ENCODE measurements at regions not wholly inside any gene's neighbourhood (a gene's known extent, or its start where the extent isn't known, plus 50 kb on each side); places are given as distances from the start of the nearest gene placed in this dataset.

DNA sequence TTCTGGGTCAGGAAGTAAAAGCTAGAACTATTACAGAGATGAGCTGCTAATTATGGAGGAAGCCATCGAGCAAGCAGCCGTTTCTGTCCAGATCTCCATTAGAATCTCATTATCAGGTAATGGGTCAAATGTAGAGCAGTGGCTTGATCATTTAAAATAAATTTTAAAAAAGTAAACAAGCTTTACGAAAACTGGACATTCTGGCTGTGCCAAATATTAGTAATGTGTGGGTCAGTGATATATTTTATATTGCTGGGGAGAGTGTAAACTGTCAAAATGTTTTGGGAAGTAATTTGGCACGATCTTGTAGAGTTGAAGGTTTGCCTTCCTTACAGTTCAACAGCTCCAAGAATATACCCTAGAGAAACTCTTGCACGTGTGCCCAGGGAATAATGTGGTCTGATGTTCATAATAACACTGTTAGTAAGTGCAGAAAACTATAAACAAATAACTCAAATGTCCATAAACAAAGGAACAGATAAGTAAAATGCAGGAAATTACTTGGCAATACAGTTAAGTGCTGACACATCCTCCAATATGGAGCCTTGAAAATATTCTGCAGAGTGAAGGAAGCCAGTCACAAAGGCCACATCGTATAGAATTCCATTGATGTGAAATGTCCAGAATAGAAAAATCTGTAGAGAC lies 127.2 kb upstream of the UBL3 start:
- no peak overlapping the region for H3K4me3 Mint-ChIP-seq
- no peak overlapping the region for H2AFZ ChIP-seq (ENCODE audit: insufficient read depth, low read depth, low read length, poor library complexity, severe bottlenecking)
- ChIA-PET CTCF (no interaction called here), POLR2A (no interaction called here)
- intact Hi-C loops (cut with micrococcal nuclease) = no loop called here
- ATAC-seq (ENCODE audit: low read depth) (no peak), DNase-seq (no peak)
- no peak overlapping the region for H3K27ac Mint-ChIP-seq
- H3K27ac ChIP-seq (ENCODE audit: low read length in 2 of 2) = no peak overlapping the region
- no peaks in the 10 kb centered on the region for H3K4me1 Mint-ChIP-seq
- WGBS (ENCODE audit: insufficient coverage) = 100% methylated on average over 1 of the region's 6 CpGs
- no peak for TF ChIP-seq EZH2 (IDR thresholded peaks at IDR 0.05; ENCODE audit: borderline replicate concordance, insufficient read depth, low read depth, low read length, poor library complexity, severe bottlenecking)
- TF ChIP-seq, protein P1, sequence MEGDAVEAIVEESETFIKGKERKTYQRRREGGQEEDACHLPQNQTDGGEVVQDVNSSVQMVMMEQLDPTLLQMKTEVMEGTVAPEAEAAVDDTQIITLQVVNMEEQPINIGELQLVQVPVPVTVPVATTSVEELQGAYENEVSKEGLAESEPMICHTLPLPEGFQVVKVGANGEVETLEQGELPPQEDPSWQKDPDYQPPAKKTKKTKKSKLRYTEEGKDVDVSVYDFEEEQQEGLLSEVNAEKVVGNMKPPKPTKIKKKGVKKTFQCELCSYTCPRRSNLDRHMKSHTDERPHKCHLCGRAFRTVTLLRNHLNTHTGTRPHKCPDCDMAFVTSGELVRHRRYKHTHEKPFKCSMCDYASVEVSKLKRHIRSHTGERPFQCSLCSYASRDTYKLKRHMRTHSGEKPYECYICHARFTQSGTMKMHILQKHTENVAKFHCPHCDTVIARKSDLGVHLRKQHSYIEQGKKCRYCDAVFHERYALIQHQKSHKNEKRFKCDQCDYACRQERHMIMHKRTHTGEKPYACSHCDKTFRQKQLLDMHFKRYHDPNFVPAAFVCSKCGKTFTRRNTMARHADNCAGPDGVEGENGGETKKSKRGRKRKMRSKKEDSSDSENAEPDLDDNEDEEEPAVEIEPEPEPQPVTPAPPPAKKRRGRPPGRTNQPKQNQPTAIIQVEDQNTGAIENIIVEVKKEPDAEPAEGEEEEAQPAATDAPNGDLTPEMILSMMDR (IDR thresholded peaks at IDR 0.05) = no peak
- H3K27me3 Mint-ChIP-seq = peaks cover 13% of the 10 kb centered on the region
- H3K27me3 ChIP-seq (replicated peaks in 1 of 4; ENCODE audit: control extremely low read depth in 1 of 4, control insufficient read depth in 3 of 4, insufficient read depth in 4 of 4, low read length in 3 of 4) = no peaks in the 10 kb centered on the region
- no peak overlapping the region for H3K9ac ChIP-seq (ENCODE audit: low read length)
- H3K36me3 ChIP-seq (replicated peaks in 1 of 2; ENCODE audit: control extremely low read depth in 1 of 2, control insufficient read depth in 1 of 2, extremely low read depth in 1 of 2, insufficient read depth in 2 of 2, low read length in 1 of 2) = no peaks in the 10 kb centered on the region
- no peaks in the 10 kb centered on the region for H3K4me1 ChIP-seq (ENCODE audit: control insufficient read depth in 2 of 2, insufficient read depth in 2 of 2, low read length in 2 of 2)
- H3K9me3 ChIP-seq (ENCODE audit: control extremely low read depth in 1 of 3, control insufficient read depth in 2 of 3, insufficient read depth in 1 of 3, low read length in 2 of 3) = peaks cover 0 to 5% (median 0%) of the 10 kb centered on the region in 3 donors
- H4K20me1 ChIP-seq (ENCODE audit: control insufficient read depth, insufficient read depth, low read length, poor library complexity, severe bottlenecking) = no peaks in the 10 kb centered on the region
- H3K9me3 Mint-ChIP-seq (ENCODE audit: insufficient read depth) = no peaks in the 10 kb centered on the region
- H3K4me3 ChIP-seq (ENCODE audit: control extremely low read depth in 1 of 5, extremely low read depth in 1 of 5, insufficient read depth in 1 of 5, low read depth in 2 of 5, low read length in 4 of 5) = no peak overlapping the region
- H3K4me2 ChIP-seq (replicated peaks; ENCODE audit: low read depth, low read length, poor library complexity, severe bottlenecking) = no peak overlapping the region
- no peaks in the 10 kb centered on the region for H3K79me2 ChIP-seq (ENCODE audit: control insufficient read depth, insufficient read depth, low read length)

DNA sequence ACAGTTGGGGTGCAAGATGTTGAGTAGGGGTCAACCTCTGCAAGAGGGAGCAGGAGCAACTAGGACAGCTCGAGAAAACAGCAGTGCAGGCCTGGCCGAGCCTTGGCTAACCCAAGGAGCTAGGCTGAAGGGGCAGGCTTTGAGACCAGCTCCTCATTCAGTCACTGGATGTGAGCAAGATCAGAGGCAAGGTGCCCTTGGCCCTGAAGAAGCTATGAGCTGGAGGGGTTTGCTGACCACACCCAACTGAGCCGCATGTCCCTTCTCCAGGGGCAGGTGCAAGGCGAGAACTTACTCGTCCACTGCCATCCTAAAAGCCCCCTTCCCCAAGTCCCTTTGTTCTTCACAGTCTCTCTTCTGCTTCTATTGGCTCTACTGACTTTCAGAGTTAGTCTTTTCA lies 126.1 kb upstream of the UBL3 start:
- TF ChIP-seq EZH2 (IDR thresholded peaks at IDR 0.05; ENCODE audit: borderline replicate concordance, insufficient read depth, low read depth, low read length, poor library complexity, severe bottlenecking) = no peak
- TF ChIP-seq, protein P1 (IDR thresholded peaks at IDR 0.05) = no peak
- 95% methylated on average over 2 of the region's 5 CpGs for WGBS (ENCODE audit: insufficient coverage)
- Histone ChIP-seq H3K36me3 (replicated peaks in 1 of 2; ENCODE audit: control extremely low read depth in 1 of 2, control insufficient read depth in 1 of 2, extremely low read depth in 1 of 2, insufficient read depth in 2 of 2, low read length in 1 of 2) (no peaks in the 10 kb centered on the region), H3K27me3 (replicated peaks in 1 of 4; ENCODE audit: control extremely low read depth in 1 of 4, control insufficient read depth in 3 of 4, insufficient read depth in 4 of 4, low read length in 3 of 4) (no peaks in the 10 kb centered on the region), H3K4me3 (ENCODE audit: control extremely low read depth in 1 of 5, extremely low read depth in 1 of 5, insufficient read depth in 1 of 5, low read depth in 2 of 5, low read length in 4 of 5) (no peak overlapping the region), H3K4me2 (replicated peaks; ENCODE audit: low read depth, low read length, poor library complexity, severe bottlenecking) (no peak overlapping the region), H3K9ac (ENCODE audit: low read length) (no peak overlapping the region), H3K9me3 (ENCODE audit: control extremely low read depth in 1 of 3, control insufficient read depth in 2 of 3, insufficient read depth in 1 of 3, low read length in 2 of 3) (peaks cover 0 to 4% (median 0%) of the 10 kb centered on the region in 3 donors), H3K79me2 (ENCODE audit: control insufficient read depth, insufficient read depth, low read length) (no peaks in the 10 kb centered on the region), H3K4me1 (ENCODE audit: control insufficient read depth in 2 of 2, insufficient read depth in 2 of 2, low read length in 2 of 2) (no peaks in the 10 kb centered on the region), H2AFZ (ENCODE audit: insufficient read depth, low read depth, low read length, poor library complexity, severe bottlenecking) (no peak overlapping the region), H4K20me1 (ENCODE audit: control insufficient read depth, insufficient read depth, low read length, poor library complexity, severe bottlenecking) (no peaks in the 10 kb centered on the region), H3K27ac (ENCODE audit: low read length in 2 of 2) (no peak overlapping the region)
- H3K9me3 Mint-ChIP-seq (ENCODE audit: insufficient read depth) = no peaks in the 10 kb centered on the region
- DNase-seq (no peak), ATAC-seq (ENCODE audit: low read depth) (no peak)
- intact Hi-C loops (cut with micrococcal nuclease) = no loop called here
- ChIA-PET POLR2A (no interaction called here), CTCF (no interaction called here)
- no peak overlapping the region for H3K27ac Mint-ChIP-seq
- no peak overlapping the region for H3K4me3 Mint-ChIP-seq
- H3K4me1 Mint-ChIP-seq = no peaks in the 10 kb centered on the region
- H3K27me3 Mint-ChIP-seq = peaks cover 13% of the 10 kb centered on the region

Measured in B cell (primary cell).